OCI-LY7 (cell line): ENCODE measurements at regions not wholly inside any gene's neighbourhood (a gene's known extent, or its start where the extent isn't known, plus 50 kb on each side); places are given as distances from the start of the nearest gene placed in this dataset.

ENCODE experiments used
- EZH2phosphoT487 ChIP-seq: fragments of 200-600 bp; sonication (generic); IDR thresholded peaks from 2 replicates; pipeline ENCODE4 v1.6.1; 2018; ENCODE audit warnings: low read depth, borderline replicate concordance, mild to moderate bottlenecking, mixed run types, antibody characterized with exemption, low read length, moderate library complexity, mixed read lengths
- TF ChIP-seq, protein P1 (sequence below): fragments of 200-600 bp; sonication (generic); conservative IDR thresholded peaks from 2 replicates; pipeline ENCODE4 v1.5.1; 2014; ENCODE audit warnings: mild to moderate bottlenecking, antibody characterized with exemption, low read length, moderate library complexity, mixed read lengths

DNA sequence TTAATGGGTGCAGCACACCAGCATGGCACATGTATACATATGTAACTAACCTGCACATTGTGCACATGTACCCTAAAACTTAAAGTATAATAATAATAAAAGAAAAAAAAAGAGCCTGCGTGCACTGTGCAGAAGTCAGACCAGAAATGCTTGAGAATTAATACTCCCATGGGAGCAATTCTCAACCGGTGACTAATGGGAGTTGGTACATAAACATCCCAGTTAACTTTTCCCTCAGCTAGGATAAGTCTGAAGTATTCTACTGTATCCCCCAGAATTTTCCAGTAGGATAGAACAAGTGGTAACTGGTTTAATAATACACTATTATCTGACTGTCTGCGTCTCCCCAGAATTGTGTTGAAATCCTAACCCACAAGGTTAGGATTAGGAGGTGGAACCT is 113.6 kb upstream of the COL5A2 start:
- TF ChIP-seq, protein P1, sequence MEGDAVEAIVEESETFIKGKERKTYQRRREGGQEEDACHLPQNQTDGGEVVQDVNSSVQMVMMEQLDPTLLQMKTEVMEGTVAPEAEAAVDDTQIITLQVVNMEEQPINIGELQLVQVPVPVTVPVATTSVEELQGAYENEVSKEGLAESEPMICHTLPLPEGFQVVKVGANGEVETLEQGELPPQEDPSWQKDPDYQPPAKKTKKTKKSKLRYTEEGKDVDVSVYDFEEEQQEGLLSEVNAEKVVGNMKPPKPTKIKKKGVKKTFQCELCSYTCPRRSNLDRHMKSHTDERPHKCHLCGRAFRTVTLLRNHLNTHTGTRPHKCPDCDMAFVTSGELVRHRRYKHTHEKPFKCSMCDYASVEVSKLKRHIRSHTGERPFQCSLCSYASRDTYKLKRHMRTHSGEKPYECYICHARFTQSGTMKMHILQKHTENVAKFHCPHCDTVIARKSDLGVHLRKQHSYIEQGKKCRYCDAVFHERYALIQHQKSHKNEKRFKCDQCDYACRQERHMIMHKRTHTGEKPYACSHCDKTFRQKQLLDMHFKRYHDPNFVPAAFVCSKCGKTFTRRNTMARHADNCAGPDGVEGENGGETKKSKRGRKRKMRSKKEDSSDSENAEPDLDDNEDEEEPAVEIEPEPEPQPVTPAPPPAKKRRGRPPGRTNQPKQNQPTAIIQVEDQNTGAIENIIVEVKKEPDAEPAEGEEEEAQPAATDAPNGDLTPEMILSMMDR: no peak
- no peak for TF ChIP-seq EZH2phosphoT487
